Sciatic nerve (tissue), 2 donors: ENCODE measurements at regions not wholly inside any gene's neighbourhood (a gene's known extent, or its start where the extent isn't known, plus 50 kb on each side); places are given as distances from the start of the nearest gene placed in this dataset.

Experiments
- ATAC-seq: fragments of 200-7000 bp; cut with Tn5 transposase; one replicate; pipeline ENCODE4 v1.9.1; 2020; ENCODE audit warnings: mild to moderate bottlenecking, moderate library complexity
- DNase-seq: peaks from one replicate; pipeline ENCODE4 v3.0.0-alpha.2; 2020; ENCODE audit warnings: low spot score
- intact Hi-C: fragments of 100-400 bp; cut with DNase I; formaldehyde crosslinking; loops from one replicate; pipeline ENCODE4 v1.14.2; 2022
- donor health status: DM: no; HTN: no; CAD: no.
- donor health status: DM: no; HTN: no; CAD: no.

GRCh38 chr7:85457911-85458310 lies 271.1 kb upstream of the SEMA3D start:
- intact Hi-C loops = no loop called here
- DNase-seq (no peak), ATAC-seq (no peak)

GRCh38 chr7:85456254-85456653 lies 269.4 kb upstream of the SEMA3D start:
- ATAC-seq (no peak), DNase-seq (no peak)
- intact Hi-C loops = no loop called here

GRCh38 chr7:85454904-85455303 lies 268.0 kb upstream of the SEMA3D start:
- no peak for ATAC-seq
- no peak for DNase-seq
- intact Hi-C loops = no loop called here

- ATAC-seq (no peak), DNase-seq (no peak)
- intact Hi-C loops = no loop called here
These were observed 265.8 kb upstream of the SEMA3D start for GRCh38 chr7:85452674-85453073.

- DNase-seq (no peak), ATAC-seq (no peak)
- intact Hi-C loops = no loop called here
These were observed 262.6 kb upstream of the SEMA3D start for GRCh38 chr7:85449478-85449877.

GRCh38 chr7:85447004-85447403 lies 260.1 kb upstream of the SEMA3D start:
- intact Hi-C loops = no loop called here
- DNase-seq (no peak), ATAC-seq (no peak)

GRCh38 chr7:85426487-85426960 lies 239.7 kb upstream of the SEMA3D start:
- intact Hi-C loops = no loop called here
- peak; percentile 72 for ATAC-seq
- no peak for DNase-seq

- DNase-seq (no peak), ATAC-seq (no peak)
- intact Hi-C loops = no loop called here
These were observed 237.4 kb upstream of the SEMA3D start for GRCh38 chr7:85424298-85424697.

- ATAC-seq (no peak), DNase-seq (no peak)
These were observed 236.5 kb upstream of the SEMA3D start for GRCh38 chr7:85423209-85423895.

GRCh38 chr7:85415743-85416142 lies 228.9 kb upstream of the SEMA3D start:
- ATAC-seq (no peak), DNase-seq (no peak)
- intact Hi-C loops = no loop called here

More at GRCh38 chr7:85423209-85423895, 236.5 kb upstream of the SEMA3D start:
- intact Hi-C loops = no loop called here

GRCh38 chr7:85413718-85414117 lies 226.9 kb upstream of the SEMA3D start:
- ATAC-seq = no peak
- no peak for DNase-seq
- intact Hi-C loops = no loop called here

GRCh38 chr7:85412912-85413311 lies 226.1 kb upstream of the SEMA3D start:
- no peak for DNase-seq
- no peak for ATAC-seq
- intact Hi-C loops = no loop called here

- intact Hi-C loops = no loop called here
- DNase-seq = no peak
- ATAC-seq = no peak
These were observed 220.5 kb upstream of the SEMA3D start for GRCh38 chr7:85407391-85407790.

GRCh38 chr7:85405016-85405902 lies 218.4 kb upstream of the SEMA3D start:
- no peak for ATAC-seq
- no peak for DNase-seq
- intact Hi-C loops = no loop called here

GRCh38 chr7:85396676-85397075 lies 209.8 kb upstream of the SEMA3D start:
- intact Hi-C loops = no loop called here
- DNase-seq = no peak
- ATAC-seq = no peak

GRCh38 chr7:85392789-85393188 lies 205.9 kb upstream of the SEMA3D start:
- ATAC-seq (no peak), DNase-seq (no peak)
- intact Hi-C loops = no loop called here

- ATAC-seq = no peak
- intact Hi-C loops = no loop called here
- no peak for DNase-seq
These were observed 205.5 kb upstream of the SEMA3D start for GRCh38 chr7:85392326-85392725.

GRCh38 chr7:85386460-85386859 lies 199.6 kb upstream of the SEMA3D start:
- intact Hi-C loops = no loop called here
- DNase-seq (no peak), ATAC-seq (no peak)

GRCh38 chr7:85384392-85384791 lies 197.5 kb upstream of the SEMA3D start:
- ATAC-seq (no peak), DNase-seq (no peak)
- intact Hi-C loops = no loop called here

GRCh38 chr7:85381212-85381611 lies 194.4 kb upstream of the SEMA3D start:
- DNase-seq (no peak), ATAC-seq (no peak)
- intact Hi-C loops = no loop called here
